GM12891 (cell line): ENCODE measurements at regions not wholly inside any gene's neighbourhood (a gene's known extent, or its start where the extent isn't known, plus 50 kb on each side); places are given as distances from the start of the nearest gene placed in this dataset.

Source experiments
- POLR2A ChIP-seq: IDR thresholded peaks from 2 replicates; pipeline ENCODE4 v1.6.1; 2011; ENCODE audit warnings: low read depth, low read length, control low read depth
- POLR2AphosphoS5 ChIP-seq: IDR thresholded peaks from 2 replicates; pipeline ENCODE4 v1.6.1; 2011; ENCODE audit warnings: low read depth, low read length, control low read depth
- SPI1 ChIP-seq: IDR thresholded peaks from 2 replicates; pipeline ENCODE4 v1.6.1; 2011; ENCODE audit warnings: low read depth, low read length, control low read depth
- TAF1 ChIP-seq: IDR thresholded peaks from 2 replicates; pipeline ENCODE4 v1.6.1; 2011; ENCODE audit warnings: low read depth, low read length, control low read depth

- no peak for TF ChIP-seq POLR2A
- no peak for TF ChIP-seq TAF1
- TF ChIP-seq POLR2AphosphoS5: no peak
- TF ChIP-seq SPI1: no peak
Measured at GRCh38 chr16:54346041-54346440, 59.5 kb upstream of the IRX3 start.
